Stimulated activated CD4-positive, alpha-beta T cell treated with anti-CD3 and anti-CD28 coated beads, TNF-alpha, amount 100 ng/mL, for 24 hours (primary cell): ENCODE measurements at regions not wholly inside any gene's neighbourhood (a gene's known extent, or its start where the extent isn't known, plus 50 kb on each side); places are given as distances from the start of the nearest gene placed in this dataset.
A peak's percentile ranks its signal among the peaks of the same experiment; 100 is the strongest.
"Not testable (repeated sequence)": the region's sequence is repeated elsewhere in the genome, so short reads cannot be mapped to it uniquely, and the experiment has no call there.

Experiments
- DNase-seq, 3 experiments: peaks; one replicate each; pipeline ENCODE4 v3.0.0-alpha.2; 2020; ENCODE audit warnings: low read depth in 3 of 3

- no peak for DNase-seq
Measured at GRCh38 chr10:57689596-57690297, 577.9 kb downstream of the IPMK start.

GRCh38 chr10:57679916-57680315 lies 587.8 kb downstream of the IPMK start:
- DNase-seq, result no peak

GRCh38 chr10:57675125-57675524 lies 592.6 kb downstream of the IPMK start:
- no peak for DNase-seq

GRCh38 chr10:57673446-57673960 lies 594.2 kb downstream of the IPMK start:
- no peak for DNase-seq

GRCh38 chr10:57664815-57665214 lies 602.9 kb downstream of the IPMK start:
- DNase-seq, result no peak

- no peak for DNase-seq
Measured at GRCh38 chr10:57663401-57663800, 604.3 kb downstream of the IPMK start.

GRCh38 chr10:57661206-57661605 lies 606.5 kb downstream of the IPMK start:
- DNase-seq, result no peak

- DNase-seq, result peak in 1 of 3 experiments; percentile 0
Measured at GRCh38 chr10:57657164-57657765, 610.4 kb downstream of the IPMK start.

GRCh38 chr10:57654856-57655255 lies 612.8 kb downstream of the IPMK start:
- DNase-seq, result no peak

GRCh38 chr10:57645108-57645507 lies 622.6 kb downstream of the IPMK start:
- not testable (repeated sequence) for DNase-seq

GRCh38 chr10:57638411-57638810 lies 629.3 kb downstream of the IPMK start:
- DNase-seq, result no peak

GRCh38 chr10:57628592-57629284 lies 639.0 kb downstream of the IPMK start:
- no peak for DNase-seq

- no peak for DNase-seq
Measured at GRCh38 chr10:57627642-57628178, 640.0 kb downstream of the IPMK start.

GRCh38 chr10:57624856-57625592 lies 642.7 kb downstream of the IPMK start:
- DNase-seq, result no peak

GRCh38 chr10:57624066-57624465 lies 643.6 kb downstream of the IPMK start:
- DNase-seq, result no peak

- no peak for DNase-seq
Measured at GRCh38 chr10:57621466-57621865, 646.2 kb downstream of the IPMK start.

- DNase-seq, result no peak
Measured at GRCh38 chr10:57605948-57606485, 661.7 kb downstream of the IPMK start.

- no peak for DNase-seq
Measured at GRCh38 chr10:57599440-57599839, 668.3 kb downstream of the IPMK start.

- DNase-seq, result no peak
Measured at GRCh38 chr10:57593983-57594573, 673.6 kb downstream of the IPMK start.

- no peak for DNase-seq
Measured at GRCh38 chr10:57579926-57580325, 687.8 kb downstream of the IPMK start.

GRCh38 chr10:57562211-57562610 lies 705.5 kb downstream of the IPMK start:
- no peak for DNase-seq
